ENCODE measurements at regions not wholly inside any gene's neighbourhood (a gene's known extent, or its start where the extent isn't known, plus 50 kb on each side); places are given as distances from the start of the nearest gene placed in this dataset.

- H3K36me3 ChIP-seq (ENCODE audit: control insufficient read depth in 2 of 2, insufficient read depth in 2 of 2, low read length in 2 of 2), result no peaks in the 10 kb centered on the region
- H3K9ac ChIP-seq (ENCODE audit: low read length in 2 of 2), result no peak overlapping the region
- no peak overlapping the region for H3K27ac ChIP-seq (ENCODE audit: low read length)
- H3K9me3 ChIP-seq (ENCODE audit: control insufficient read depth in 2 of 2, low read length in 2 of 2), result peaks cover 0 to 23% of the 10 kb centered on the region in 2 donors
- no peak overlapping the region for H3K4me3 ChIP-seq (ENCODE audit: low read length in 2 of 2)
- H3K4me1 ChIP-seq (ENCODE audit: control insufficient read depth, insufficient read depth, low read length), result no peaks in the 10 kb centered on the region
- no peaks in the 10 kb centered on the region for H3K27me3 ChIP-seq (ENCODE audit: control insufficient read depth in 1 of 2, insufficient read depth in 2 of 2, low read length in 2 of 2)
Measured at GRCh38 chr20:40343390-40343789, 345.6 kb downstream of the MAFB start.

- Histone ChIP-seq H3K4me3 (ENCODE audit: low read length in 2 of 2) (no peak overlapping the region), H3K9me3 (ENCODE audit: control insufficient read depth in 2 of 2, low read length in 2 of 2) (peaks cover 0 to 23% of the 10 kb centered on the region in 2 donors), H3K27me3 (ENCODE audit: control insufficient read depth in 1 of 2, insufficient read depth in 2 of 2, low read length in 2 of 2) (no peaks in the 10 kb centered on the region), H3K4me1 (ENCODE audit: control insufficient read depth, insufficient read depth, low read length) (no peaks in the 10 kb centered on the region), H3K9ac (ENCODE audit: low read length in 2 of 2) (no peak overlapping the region), H3K27ac (ENCODE audit: low read length) (no peak overlapping the region), H3K36me3 (ENCODE audit: control insufficient read depth in 2 of 2, insufficient read depth in 2 of 2, low read length in 2 of 2) (no peaks in the 10 kb centered on the region)
Measured at GRCh38 chr20:40341561-40341960, 347.5 kb downstream of the MAFB start.

GRCh38 chr20:40339661-40340449 is 349.2 kb downstream of the MAFB start:
- H3K27ac ChIP-seq (ENCODE audit: low read length), result no peak overlapping the region
- H3K27me3 ChIP-seq (ENCODE audit: control insufficient read depth in 1 of 2, insufficient read depth in 2 of 2, low read length in 2 of 2), result peaks cover 0 to 4% of the 10 kb centered on the region in 2 donors
- H3K36me3 ChIP-seq (ENCODE audit: control insufficient read depth in 2 of 2, insufficient read depth in 2 of 2, low read length in 2 of 2), result no peaks in the 10 kb centered on the region
- H3K4me3 ChIP-seq (ENCODE audit: low read length in 2 of 2), result no peak overlapping the region
- H3K9me3 ChIP-seq (ENCODE audit: control insufficient read depth in 2 of 2, low read length in 2 of 2), result peaks cover 0 to 9% of the 10 kb centered on the region in 2 donors
- no peaks in the 10 kb centered on the region for H3K4me1 ChIP-seq (ENCODE audit: control insufficient read depth, insufficient read depth, low read length)
- H3K9ac ChIP-seq (ENCODE audit: low read length in 2 of 2), result no peak overlapping the region

- H3K27ac ChIP-seq (ENCODE audit: low read length), result no peak overlapping the region
- no peaks in the 10 kb centered on the region for H3K36me3 ChIP-seq (ENCODE audit: control insufficient read depth in 2 of 2, insufficient read depth in 2 of 2, low read length in 2 of 2)
- no peak overlapping the region for H3K9ac ChIP-seq (ENCODE audit: low read length in 2 of 2)
- H3K4me3 ChIP-seq (ENCODE audit: low read length in 2 of 2), result no peak overlapping the region
- H3K9me3 ChIP-seq (ENCODE audit: control insufficient read depth in 2 of 2, low read length in 2 of 2), result no peaks in the 10 kb centered on the region
- no peaks in the 10 kb centered on the region for H3K4me1 ChIP-seq (ENCODE audit: control insufficient read depth, insufficient read depth, low read length)
- H3K27me3 ChIP-seq (ENCODE audit: control insufficient read depth in 1 of 2, insufficient read depth in 2 of 2, low read length in 2 of 2), result peaks cover 0 to 4% of the 10 kb centered on the region in 2 donors
Measured at GRCh38 chr20:40336533-40336932, 352.5 kb downstream of the MAFB start.

- Histone ChIP-seq H3K36me3 (ENCODE audit: control insufficient read depth in 2 of 2, insufficient read depth in 2 of 2, low read length in 2 of 2) (no peaks in the 10 kb centered on the region), H3K4me3 (ENCODE audit: low read length in 2 of 2) (no peak overlapping the region), H3K9ac (ENCODE audit: low read length in 2 of 2) (no peak overlapping the region), H3K27me3 (ENCODE audit: control insufficient read depth in 1 of 2, insufficient read depth in 2 of 2, low read length in 2 of 2) (peaks cover 0 to 4% of the 10 kb centered on the region in 2 donors), H3K9me3 (ENCODE audit: control insufficient read depth in 2 of 2, low read length in 2 of 2) (no peaks in the 10 kb centered on the region), H3K4me1 (ENCODE audit: control insufficient read depth, insufficient read depth, low read length) (no peaks in the 10 kb centered on the region), H3K27ac (ENCODE audit: low read length) (no peak overlapping the region)
Measured at GRCh38 chr20:40335901-40336351, 353.1 kb downstream of the MAFB start.

GRCh38 chr20:40335437-40335836 is 353.6 kb downstream of the MAFB start:
- H3K36me3 ChIP-seq (ENCODE audit: control insufficient read depth in 2 of 2, insufficient read depth in 2 of 2, low read length in 2 of 2), result no peaks in the 10 kb centered on the region

GRCh38 chr20:40333591-40333990 is 355.4 kb downstream of the MAFB start:
- H3K9ac ChIP-seq (ENCODE audit: low read length in 2 of 2), result no peak overlapping the region
- H3K4me3 ChIP-seq (ENCODE audit: low read length in 2 of 2), result no peak overlapping the region
- H3K27ac ChIP-seq (ENCODE audit: low read length), result no peak overlapping the region
- H3K27me3 ChIP-seq (ENCODE audit: control insufficient read depth in 1 of 2, insufficient read depth in 2 of 2, low read length in 2 of 2), result peaks cover 0 to 4% of the 10 kb centered on the region in 2 donors
- no peaks in the 10 kb centered on the region for H3K36me3 ChIP-seq (ENCODE audit: control insufficient read depth in 2 of 2, insufficient read depth in 2 of 2, low read length in 2 of 2)
- H3K9me3 ChIP-seq (ENCODE audit: control insufficient read depth in 2 of 2, low read length in 2 of 2), result no peaks in the 10 kb centered on the region
- H3K4me1 ChIP-seq (ENCODE audit: control insufficient read depth, insufficient read depth, low read length), result no peaks in the 10 kb centered on the region

More at GRCh38 chr20:40335437-40335836, 353.6 kb downstream of the MAFB start:
- no peak overlapping the region for H3K9ac ChIP-seq (ENCODE audit: low read length in 2 of 2)
- peaks cover 0 to 4% of the 10 kb centered on the region in 2 donors for H3K27me3 ChIP-seq (ENCODE audit: control insufficient read depth in 1 of 2, insufficient read depth in 2 of 2, low read length in 2 of 2)
- no peak overlapping the region for H3K4me3 ChIP-seq (ENCODE audit: low read length in 2 of 2)
- no peak overlapping the region for H3K27ac ChIP-seq (ENCODE audit: low read length)
- H3K9me3 ChIP-seq (ENCODE audit: control insufficient read depth in 2 of 2, low read length in 2 of 2), result no peaks in the 10 kb centered on the region
- H3K4me1 ChIP-seq (ENCODE audit: control insufficient read depth, insufficient read depth, low read length), result no peaks in the 10 kb centered on the region

- Histone ChIP-seq H3K9me3 (ENCODE audit: control insufficient read depth in 2 of 2, low read length in 2 of 2) (no peaks in the 10 kb centered on the region), H3K27me3 (ENCODE audit: control insufficient read depth in 1 of 2, insufficient read depth in 2 of 2, low read length in 2 of 2) (peaks cover 0 to 4% of the 10 kb centered on the region in 2 donors), H3K36me3 (ENCODE audit: control insufficient read depth in 2 of 2, insufficient read depth in 2 of 2, low read length in 2 of 2) (no peaks in the 10 kb centered on the region), H3K27ac (ENCODE audit: low read length) (no peak overlapping the region), H3K4me1 (ENCODE audit: control insufficient read depth, insufficient read depth, low read length) (no peaks in the 10 kb centered on the region), H3K9ac (ENCODE audit: low read length in 2 of 2) (no peak overlapping the region), H3K4me3 (ENCODE audit: low read length in 2 of 2) (no peak overlapping the region)
Measured at GRCh38 chr20:40331807-40332560, 357.1 kb downstream of the MAFB start.

- Histone ChIP-seq H3K4me1 (ENCODE audit: control insufficient read depth, insufficient read depth, low read length) (no peaks in the 10 kb centered on the region), H3K9ac (ENCODE audit: low read length in 2 of 2) (no peak overlapping the region), H3K27me3 (ENCODE audit: control insufficient read depth in 1 of 2, insufficient read depth in 2 of 2, low read length in 2 of 2) (peaks cover 0 to 4% of the 10 kb centered on the region in 2 donors), H3K9me3 (ENCODE audit: control insufficient read depth in 2 of 2, low read length in 2 of 2) (no peaks in the 10 kb centered on the region), H3K36me3 (ENCODE audit: control insufficient read depth in 2 of 2, insufficient read depth in 2 of 2, low read length in 2 of 2) (no peaks in the 10 kb centered on the region), H3K27ac (ENCODE audit: low read length) (no peak overlapping the region), H3K4me3 (ENCODE audit: low read length in 2 of 2) (no peak overlapping the region)
Measured at GRCh38 chr20:40331249-40331648, 357.8 kb downstream of the MAFB start.

- Histone ChIP-seq H3K27me3 (ENCODE audit: control insufficient read depth in 1 of 2, insufficient read depth in 2 of 2, low read length in 2 of 2) (no peaks in the 10 kb centered on the region), H3K9ac (ENCODE audit: low read length in 2 of 2) (no peak overlapping the region), H3K9me3 (ENCODE audit: control insufficient read depth in 2 of 2, low read length in 2 of 2) (no peaks in the 10 kb centered on the region), H3K36me3 (ENCODE audit: control insufficient read depth in 2 of 2, insufficient read depth in 2 of 2, low read length in 2 of 2) (no peaks in the 10 kb centered on the region), H3K27ac (ENCODE audit: low read length) (no peak overlapping the region), H3K4me3 (ENCODE audit: low read length in 2 of 2) (no peak overlapping the region), H3K4me1 (ENCODE audit: control insufficient read depth, insufficient read depth, low read length) (no peaks in the 10 kb centered on the region)
Measured at GRCh38 chr20:40329321-40329720, 359.7 kb downstream of the MAFB start.

- no peak overlapping the region for H3K9ac ChIP-seq (ENCODE audit: low read length in 2 of 2)
- H3K4me1 ChIP-seq (ENCODE audit: control insufficient read depth, insufficient read depth, low read length), result no peaks in the 10 kb centered on the region
- H3K27me3 ChIP-seq (ENCODE audit: control insufficient read depth in 1 of 2, insufficient read depth in 2 of 2, low read length in 2 of 2), result no peaks in the 10 kb centered on the region
- no peak overlapping the region for H3K27ac ChIP-seq (ENCODE audit: low read length)
- no peaks in the 10 kb centered on the region for H3K9me3 ChIP-seq (ENCODE audit: control insufficient read depth in 2 of 2, low read length in 2 of 2)
- H3K4me3 ChIP-seq (ENCODE audit: low read length in 2 of 2), result no peak overlapping the region
- no peaks in the 10 kb centered on the region for H3K36me3 ChIP-seq (ENCODE audit: control insufficient read depth in 2 of 2, insufficient read depth in 2 of 2, low read length in 2 of 2)
Measured at GRCh38 chr20:40326784-40327183, 362.3 kb downstream of the MAFB start.
